Trophoblast cell (in vitro differentiated cells and primary cell): ENCODE measurements at regions not wholly inside any gene's neighbourhood (a gene's known extent, or its start where the extent isn't known, plus 50 kb on each side); places are given as distances from the start of the nearest gene placed in this dataset.

ENCODE experiments used
- DNase-seq, 2 donors: peaks; one replicate each; pipeline ENCODE4 v3.0.0-alpha.2; 2016
- H2AFZ ChIP-seq: 2 replicates; pipeline ENCODE4 v1.6.1; 2013; ENCODE audit warnings: low read length, moderate library complexity, mild to moderate bottlenecking; ENCODE audit not compliant: insufficient read depth, poor library complexity
- H2AK5ac ChIP-seq: 2 replicates; pipeline ENCODE4 v1.6.1; 2013; ENCODE audit warnings: mild to moderate bottlenecking, low read length
- H2BK120ac ChIP-seq: 2 replicates; pipeline ENCODE4 v1.6.1; 2013; ENCODE audit warnings: low read length, mild to moderate bottlenecking, moderate library complexity; ENCODE audit not compliant: insufficient read depth, poor library complexity
- H2BK12ac ChIP-seq: 2 replicates; pipeline ENCODE4 v1.6.1; 2013; ENCODE audit warnings: mild to moderate bottlenecking, low read length, moderate library complexity
- H2BK5ac ChIP-seq: 2 replicates; pipeline ENCODE4 v1.6.1; 2013; ENCODE audit warnings: low read length, low read depth, moderate library complexity, mild to moderate bottlenecking; ENCODE audit not compliant: poor library complexity
- H3K14ac ChIP-seq: 2 replicates; pipeline ENCODE4 v1.6.1; 2013; ENCODE audit warnings: mild to moderate bottlenecking, low read length
- H3K18ac ChIP-seq: 2 replicates; pipeline ENCODE4 v1.6.1; 2013; ENCODE audit warnings: mild to moderate bottlenecking, low read length
- H3K23ac ChIP-seq: 2 replicates; pipeline ENCODE4 v1.6.1; 2013; ENCODE audit warnings: low read length
- H3K27ac ChIP-seq: 2 replicates; pipeline ENCODE4 v1.5.1; 2013; ENCODE audit warnings: low read depth, mild to moderate bottlenecking, inconsistent platforms, low read length, moderate library complexity
- H3K27me3 ChIP-seq: 2 replicates; pipeline ENCODE4 v1.6.1; 2013; ENCODE audit warnings: inconsistent platforms, mild to moderate bottlenecking, low read length, moderate library complexity; ENCODE audit not compliant: insufficient read depth
- H3K36me3 ChIP-seq, 2 experiments: 1 replicate in 1 of 2; 2 replicates in 1 of 2; pipeline ENCODE4 v1.6.1; 2013; ENCODE audit warnings: low read length in 2 of 2, mild to moderate bottlenecking in 2 of 2, moderate library complexity in 1 of 2; ENCODE audit not compliant: insufficient read depth in 2 of 2, control insufficient read depth in 1 of 2
- H3K4ac ChIP-seq: 2 replicates; pipeline ENCODE4 v1.6.1; 2013; ENCODE audit warnings: low read depth, mild to moderate bottlenecking, low read length, moderate library complexity
- H3K4me1 ChIP-seq, 2 experiments: 1 replicate in 1 of 2; 2 replicates in 1 of 2; pipeline ENCODE4 v1.6.1; 2013; ENCODE audit warnings: low read length in 2 of 2, mild to moderate bottlenecking in 2 of 2, moderate library complexity in 1 of 2; ENCODE audit not compliant: insufficient read depth in 2 of 2, control insufficient read depth in 1 of 2
- H3K4me2 ChIP-seq: 2 replicates; pipeline ENCODE4 v1.6.1; 2013; ENCODE audit warnings: inconsistent platforms, mild to moderate bottlenecking, low read length, moderate library complexity
- H3K4me3 ChIP-seq: 2 replicates; pipeline ENCODE4 v1.5.1; 2013; ENCODE audit warnings: mild to moderate bottlenecking, low read depth, low read length, inconsistent platforms
- H3K79me1 ChIP-seq: one replicate; pipeline ENCODE4 v1.6.1; 2013; ENCODE audit warnings: low read length
- H3K79me2 ChIP-seq: 2 replicates; pipeline ENCODE4 v1.6.1; 2013; ENCODE audit warnings: low read length, mild to moderate bottlenecking; ENCODE audit not compliant: control insufficient read depth, insufficient read depth, poor library complexity
- H3K9ac ChIP-seq: 2 replicates; pipeline ENCODE4 v1.6.1; 2013; ENCODE audit warnings: mild to moderate bottlenecking, low read length
- H3K9me3 ChIP-seq: 2 replicates; pipeline ENCODE4 v1.6.1; 2013; ENCODE audit warnings: low read depth, mild to moderate bottlenecking, control low read depth, inconsistent platforms, low read length; ENCODE audit not compliant: insufficient read depth
- H4K12ac ChIP-seq: 2 replicates; pipeline ENCODE4 v1.6.1; 2013; ENCODE audit warnings: low read depth, mild to moderate bottlenecking, low read length, moderate library complexity
- H4K8ac ChIP-seq: 2 replicates; pipeline ENCODE4 v1.6.1; 2013; ENCODE audit warnings: low read depth, mild to moderate bottlenecking, low read length, moderate library complexity
- H4K91ac ChIP-seq: one replicate; pipeline ENCODE4 v1.6.1; 2013; ENCODE audit warnings: low read depth, mild to moderate bottlenecking, low read length, moderate library complexity
- WGBS: extraction: QIAGEN DNeasy Blood & Tissue Kit; methylation state at CpG from one replicate; pipeline ENCODE4 v1.1.7; 2013; ENCODE audit warnings: missing lambda C conversion rate; ENCODE audit not compliant: insufficient read length, insufficient coverage; ENCODE audit errors: extremely low coverage; 5-methylcytosine and 5-hydroxymethylcytosine counted together

DNA sequence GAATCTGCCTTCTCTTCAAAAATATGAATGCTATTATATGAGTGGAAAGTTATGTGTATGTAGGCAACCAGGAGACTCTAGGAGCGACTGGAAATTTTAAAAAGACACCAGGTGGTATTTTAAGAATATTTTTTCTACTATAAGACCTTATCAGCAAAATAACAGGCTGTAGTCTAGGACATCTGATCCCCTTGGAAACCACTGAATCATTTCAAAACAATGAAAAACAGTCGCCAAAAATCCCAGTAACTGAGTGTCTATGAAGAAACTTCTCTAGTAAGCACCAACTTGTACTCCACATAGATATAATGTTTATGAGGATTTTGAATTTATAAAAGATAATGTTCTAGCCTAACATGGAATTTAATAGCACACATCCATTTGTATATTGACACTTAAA, 358.5 kb downstream of the GPATCH2 start:
- no peak overlapping the region for H4K12ac ChIP-seq
- H3K27me3 ChIP-seq: no peaks in the 10 kb centered on the region
- H3K9me3 ChIP-seq: no peaks in the 10 kb centered on the region
- H3K23ac ChIP-seq: no peak overlapping the region
- DNase-seq: peak; percentile 59 to 94
- H2AFZ ChIP-seq: no peak overlapping the region
- no peak overlapping the region for H3K14ac ChIP-seq
- no peak overlapping the region for H4K8ac ChIP-seq
- no peak overlapping the region for H2BK120ac ChIP-seq
- no peak overlapping the region for H3K4ac ChIP-seq
- WGBS: no CpG with 5 or more reads among the region's 2 CpGs
- H3K4me3 ChIP-seq: no peak overlapping the region
- no peak overlapping the region for H3K4me2 ChIP-seq
- no peak overlapping the region for H2AK5ac ChIP-seq
- no peak overlapping the region for H2BK5ac ChIP-seq
- no peak overlapping the region for H3K18ac ChIP-seq
- no peak overlapping the region for H4K91ac ChIP-seq
- H3K4me1 ChIP-seq: no peaks in the 10 kb centered on the region
- H3K79me1 ChIP-seq: no peaks in the 10 kb centered on the region
- no peak overlapping the region for H2BK12ac ChIP-seq
- H3K79me2 ChIP-seq: no peaks in the 10 kb centered on the region
- H3K9ac ChIP-seq: no peak overlapping the region
- no peaks in the 10 kb centered on the region for H3K36me3 ChIP-seq
- H3K27ac ChIP-seq: no peak overlapping the region

DNA sequence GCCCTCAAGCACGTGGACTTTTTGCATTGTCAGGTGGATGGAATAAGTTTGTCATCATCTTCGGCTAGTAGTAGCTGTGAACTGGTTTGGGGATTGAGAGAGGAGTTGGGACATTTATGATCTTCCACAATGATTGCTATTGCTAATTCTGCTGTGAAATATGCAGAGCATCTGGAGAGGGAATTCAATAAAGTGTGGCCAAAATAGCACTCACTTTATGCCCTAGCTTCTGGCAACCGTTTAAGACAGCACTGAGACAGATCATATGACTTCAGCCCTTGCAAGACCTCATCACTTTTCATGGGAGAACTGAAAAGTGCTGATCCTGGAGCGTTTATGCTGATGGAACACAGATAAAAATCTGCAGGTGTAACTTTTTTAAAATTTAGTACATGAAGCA, 360.8 kb downstream of the GPATCH2 start:
- Histone ChIP-seq H3K18ac (no peak overlapping the region), H3K4ac (no peak overlapping the region), H3K9me3 (no peaks in the 10 kb centered on the region), H3K4me2 (no peak overlapping the region), H3K79me1 (no peaks in the 10 kb centered on the region), H3K23ac (no peak overlapping the region), H3K4me3 (no peak overlapping the region), H3K14ac (no peak overlapping the region), H2BK5ac (no peak overlapping the region), H3K27ac (no peak overlapping the region), H3K4me1 (no peaks in the 10 kb centered on the region), H2BK120ac (no peak overlapping the region), H2AK5ac (no peak overlapping the region), H3K36me3 (no peaks in the 10 kb centered on the region), H4K91ac (no peak overlapping the region), H4K12ac (no peak overlapping the region), H2AFZ (no peak overlapping the region), H2BK12ac (no peak overlapping the region), H3K79me2 (no peaks in the 10 kb centered on the region), H3K9ac (no peak overlapping the region), H4K8ac (no peak overlapping the region), H3K27me3 (no peaks in the 10 kb centered on the region)
- no peak for DNase-seq
- WGBS: no CpG with 5 or more reads among the region's 4 CpGs

DNA sequence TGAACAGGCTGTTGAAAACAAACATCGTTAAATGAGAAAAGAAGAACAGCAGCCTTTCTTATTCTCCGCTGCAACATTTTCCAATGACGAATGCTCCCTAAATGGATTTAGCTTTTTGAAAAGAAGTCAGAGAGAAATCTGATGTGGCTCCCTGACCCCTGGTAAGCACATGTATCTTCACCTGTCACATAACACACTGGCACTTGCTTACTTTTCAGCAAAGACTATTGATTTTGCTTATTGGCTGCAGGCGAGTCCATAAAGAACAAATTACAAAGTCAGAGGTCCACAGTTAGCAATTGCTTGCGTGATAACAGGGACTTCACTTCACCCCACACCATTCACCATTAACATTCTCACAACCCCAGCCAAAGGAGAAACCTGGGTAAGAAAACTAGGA, 362.8 kb downstream of the GPATCH2 start:
- Histone ChIP-seq H3K23ac (no peak overlapping the region), H3K4ac (no peak overlapping the region), H2AFZ (no peak overlapping the region), H2AK5ac (no peak overlapping the region), H3K9me3 (no peaks in the 10 kb centered on the region), H3K4me3 (no peak overlapping the region), H4K8ac (no peak overlapping the region), H3K79me1 (no peaks in the 10 kb centered on the region), H2BK5ac (no peak overlapping the region), H3K18ac (no peak overlapping the region), H4K12ac (no peak overlapping the region), H3K36me3 (no peaks in the 10 kb centered on the region), H3K27me3 (no peaks in the 10 kb centered on the region), H3K79me2 (no peaks in the 10 kb centered on the region), H3K9ac (no peak overlapping the region), H3K14ac (no peak overlapping the region), H3K27ac (no peak overlapping the region), H3K4me2 (no peak overlapping the region), H2BK120ac (no peak overlapping the region), H3K4me1 (no peaks in the 10 kb centered on the region), H2BK12ac (no peak overlapping the region), H4K91ac (no peak overlapping the region)
- WGBS: no CpG with 5 or more reads among the region's 5 CpGs
- no peak for DNase-seq

DNA sequence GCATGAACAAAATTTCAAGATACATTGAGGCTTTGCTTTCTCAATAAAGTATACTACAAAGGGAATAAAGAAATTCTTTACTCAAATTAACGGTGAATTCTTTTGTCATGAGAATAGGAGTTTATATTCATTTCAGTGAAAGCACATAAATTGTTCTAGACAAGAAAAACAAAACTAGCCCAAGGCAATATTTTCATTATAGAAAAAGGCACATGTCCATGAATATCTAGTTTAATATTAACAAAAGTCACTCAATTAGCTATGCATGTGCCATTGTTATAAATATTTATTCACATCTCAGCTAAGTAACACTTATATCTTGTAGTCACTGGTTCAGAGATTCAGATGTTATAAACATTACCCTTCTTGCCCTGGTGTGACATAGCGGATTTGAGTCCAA, 369.3 kb downstream of the GPATCH2 start:
- Histone ChIP-seq H2BK120ac (no peak overlapping the region), H3K79me1 (no peaks in the 10 kb centered on the region), H3K18ac (no peak overlapping the region), H3K27me3 (no peaks in the 10 kb centered on the region), H3K27ac (no peak overlapping the region), H3K9ac (no peak overlapping the region), H2AFZ (no peak overlapping the region), H3K36me3 (no peaks in the 10 kb centered on the region), H2BK12ac (no peak overlapping the region), H4K8ac (no peak overlapping the region), H4K91ac (no peak overlapping the region), H3K23ac (no peak overlapping the region), H3K4ac (no peak overlapping the region), H3K79me2 (no peaks in the 10 kb centered on the region), H2BK5ac (no peak overlapping the region), H3K9me3 (no peaks in the 10 kb centered on the region), H4K12ac (no peak overlapping the region), H3K4me3 (no peak overlapping the region), H3K14ac (no peak overlapping the region), H2AK5ac (no peak overlapping the region), H3K4me1 (no peaks in the 10 kb centered on the region), H3K4me2 (no peak overlapping the region)
- no peak for DNase-seq
- no CpG with 5 or more reads among the region's 2 CpGs for WGBS
